ENCODE measurements at regions not wholly inside any gene's neighbourhood (a gene's known extent, or its start where the extent isn't known, plus 50 kb on each side); places are given as distances from the start of the nearest gene placed in this dataset.

DNA sequence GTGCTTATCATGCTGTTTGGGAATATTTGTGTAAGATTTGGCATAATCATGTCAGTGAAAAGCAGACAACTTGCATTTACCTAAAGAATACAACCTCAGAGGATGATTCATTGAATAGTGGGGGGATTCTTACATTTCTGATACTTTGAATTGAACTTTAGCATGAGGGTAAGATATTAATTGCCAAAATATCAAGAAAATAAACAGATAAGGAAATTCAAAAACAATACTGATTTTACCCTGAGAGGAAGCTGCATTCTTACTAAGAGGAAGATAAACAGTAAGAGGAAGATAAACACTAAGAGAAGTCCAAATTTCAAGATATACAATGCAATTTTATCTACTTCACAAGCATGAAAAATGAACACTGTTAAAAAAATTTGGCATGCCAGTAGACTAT lies 2564.3 kb upstream of the PCDH20 start:
- no peak overlapping the region for H3K4me3 ChIP-seq
- H3K4me2 ChIP-seq, result no peak overlapping the region
- H4K20me1 ChIP-seq, result no peaks in the 10 kb centered on the region
- H3K4me1 ChIP-seq, result no peaks in the 10 kb centered on the region
- TF ChIP-seq Cebpa-rat (IDR thresholded peaks at IDR 0.05), result no peak
- no peaks in the 10 kb centered on the region for H3K27me3 ChIP-seq
- H3K9ac ChIP-seq, result no peak overlapping the region
- H3K9me3 ChIP-seq, result no peaks in the 10 kb centered on the region
- no peak overlapping the region for H3K27ac ChIP-seq
- no peaks in the 10 kb centered on the region for H3K36me3 ChIP-seq

DNA sequence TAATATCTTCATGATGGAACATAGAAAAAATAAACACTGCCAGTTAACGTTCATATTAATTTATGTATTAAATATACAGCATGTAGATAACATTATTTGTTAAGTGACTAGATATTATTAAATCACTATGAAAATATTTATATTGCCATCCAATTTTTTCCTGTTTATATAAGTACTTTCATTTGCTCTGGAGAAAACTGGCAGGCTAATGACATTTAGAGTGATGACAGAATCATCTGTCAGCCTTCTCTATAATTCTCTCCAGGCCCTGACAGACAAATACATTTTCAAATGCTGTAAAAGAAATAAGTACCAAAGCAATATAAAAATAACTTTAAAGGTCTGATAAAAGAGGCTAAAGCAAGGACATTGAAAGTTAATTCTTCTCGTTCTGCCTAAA lies 2556.7 kb upstream of the PCDH20 start:
- Histone ChIP-seq H3K27me3 (no peaks in the 10 kb centered on the region), H4K20me1 (no peaks in the 10 kb centered on the region), H3K9ac (no peak overlapping the region), H3K4me3 (no peak overlapping the region), H3K4me1 (no peaks in the 10 kb centered on the region), H3K4me2 (no peak overlapping the region), H3K36me3 (no peaks in the 10 kb centered on the region), H3K9me3 (no peaks in the 10 kb centered on the region), H3K27ac (no peak overlapping the region)
- TF ChIP-seq Cebpa-rat (IDR thresholded peaks at IDR 0.05), result no peak

DNA sequence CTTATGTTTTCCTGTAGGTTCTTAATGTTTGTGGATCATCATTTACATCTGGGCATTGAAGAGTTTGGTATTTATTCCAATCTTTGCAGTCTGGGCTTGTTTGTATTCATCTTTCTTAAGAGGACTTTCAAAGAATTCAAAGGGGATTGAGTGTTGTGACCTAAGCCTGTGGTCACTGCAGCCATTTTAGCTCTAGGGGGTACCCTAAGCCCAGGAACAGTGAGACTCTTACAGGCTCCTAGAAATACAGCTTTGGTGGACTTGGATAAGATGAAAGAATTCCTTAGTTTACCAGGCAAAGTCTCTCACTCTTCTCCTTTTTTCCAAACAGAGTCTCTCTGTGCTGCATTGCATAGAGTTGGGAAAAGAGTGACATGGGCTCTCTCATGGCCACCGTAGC lies 2539.0 kb upstream of the PCDH20 start:
- Histone ChIP-seq H3K4me2 (no peak overlapping the region), H3K9ac (no peak overlapping the region), H3K4me3 (no peak overlapping the region), H3K27me3 (no peaks in the 10 kb centered on the region), H4K20me1 (no peaks in the 10 kb centered on the region), H3K4me1 (no peaks in the 10 kb centered on the region), H3K36me3 (no peaks in the 10 kb centered on the region), H3K9me3 (no peaks in the 10 kb centered on the region), H3K27ac (no peak overlapping the region)
- TF ChIP-seq Cebpa-rat (IDR thresholded peaks at IDR 0.05), result no peak

DNA sequence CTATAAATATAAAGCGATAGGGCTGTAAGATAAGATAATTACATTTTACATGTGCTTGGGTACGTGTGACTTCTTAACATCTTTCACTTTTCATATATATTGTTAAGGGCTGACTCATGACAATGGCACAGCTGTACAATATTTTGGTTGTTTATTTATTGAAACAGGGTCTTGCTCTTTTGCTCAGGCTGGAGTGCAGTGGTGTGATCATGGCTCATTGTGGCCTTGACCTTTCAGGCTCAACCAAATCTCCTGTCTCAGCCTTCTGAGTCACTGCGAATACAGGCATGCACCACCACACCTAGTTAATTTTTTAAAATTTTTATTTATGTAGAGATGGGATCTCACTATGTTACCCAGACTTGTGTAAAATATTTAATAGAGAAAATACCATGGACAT lies 2532.4 kb upstream of the PCDH20 start:
- no peaks in the 10 kb centered on the region for H3K9me3 ChIP-seq
- H3K4me2 ChIP-seq, result no peak overlapping the region
- no peaks in the 10 kb centered on the region for H3K4me1 ChIP-seq
- no peaks in the 10 kb centered on the region for H4K20me1 ChIP-seq
- no peak for TF ChIP-seq Cebpa-rat (IDR thresholded peaks at IDR 0.05)
- no peak overlapping the region for H3K4me3 ChIP-seq
- H3K36me3 ChIP-seq, result no peaks in the 10 kb centered on the region
- no peak overlapping the region for H3K27ac ChIP-seq
- no peak overlapping the region for H3K9ac ChIP-seq
- no peaks in the 10 kb centered on the region for H3K27me3 ChIP-seq

DNA sequence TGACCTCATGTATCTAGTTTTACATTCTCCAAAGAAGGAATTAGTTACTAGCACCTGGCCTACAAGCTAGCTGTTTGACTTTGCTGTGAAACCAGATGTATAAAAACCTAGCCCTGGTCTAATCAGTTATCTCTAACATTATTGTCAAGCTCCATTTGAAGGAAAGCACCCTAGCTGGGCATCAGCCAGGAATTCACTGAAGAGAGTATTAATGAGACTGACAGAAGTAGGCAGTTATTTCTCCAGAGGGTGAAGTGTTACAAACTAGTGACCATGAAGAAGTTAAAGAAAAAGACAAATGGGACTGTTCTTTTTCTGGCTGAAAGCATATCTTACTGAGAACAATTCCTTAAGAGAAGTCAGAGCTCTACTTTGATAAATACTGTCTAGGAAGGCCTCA lies 2529.3 kb upstream of the PCDH20 start:
- Histone ChIP-seq H3K27me3 (no peaks in the 10 kb centered on the region), H3K9me3 (no peaks in the 10 kb centered on the region), H3K27ac (no peak overlapping the region), H3K9ac (no peak overlapping the region), H4K20me1 (no peaks in the 10 kb centered on the region), H3K4me2 (no peak overlapping the region), H3K4me1 (peaks cover 6% of the 10 kb centered on the region; the same call in 1 of the 2 replicates), H3K4me3 (no peak overlapping the region), H3K36me3 (no peaks in the 10 kb centered on the region)
- TF ChIP-seq Cebpa-rat (IDR thresholded peaks at IDR 0.05), result no peak

DNA sequence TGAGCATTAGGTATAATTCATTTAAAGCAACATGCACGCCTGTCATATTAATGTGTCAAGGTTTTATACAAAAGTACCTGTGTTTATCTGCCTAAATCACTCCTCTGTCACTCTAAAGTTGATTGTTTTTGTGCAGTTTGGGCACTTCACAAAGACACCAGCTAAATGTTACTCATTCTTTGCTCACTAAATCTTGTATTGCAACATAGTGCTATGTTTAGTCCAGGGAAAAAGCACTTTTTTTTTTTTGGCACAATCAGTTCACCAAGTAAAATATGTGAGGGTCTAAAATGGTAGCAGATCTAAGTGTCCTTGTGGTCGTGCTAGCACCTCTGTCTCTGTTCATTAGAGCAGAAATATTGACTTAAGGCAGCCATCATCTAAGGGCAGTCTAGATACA lies 2526.7 kb upstream of the PCDH20 start:
- Histone ChIP-seq H3K9me3 (no peaks in the 10 kb centered on the region), H3K4me3 (no peak overlapping the region), H3K36me3 (no peaks in the 10 kb centered on the region), H3K27ac (no peak overlapping the region), H3K9ac (no peak overlapping the region), H3K27me3 (no peaks in the 10 kb centered on the region), H3K4me1 (peaks cover 6% of the 10 kb centered on the region; the same call in 1 of the 2 replicates), H4K20me1 (no peaks in the 10 kb centered on the region), H3K4me2 (peak overlapping the region; percentile 13; the same call in 1 of the 2 replicates)
- no peak for TF ChIP-seq Cebpa-rat (IDR thresholded peaks at IDR 0.05)

DNA sequence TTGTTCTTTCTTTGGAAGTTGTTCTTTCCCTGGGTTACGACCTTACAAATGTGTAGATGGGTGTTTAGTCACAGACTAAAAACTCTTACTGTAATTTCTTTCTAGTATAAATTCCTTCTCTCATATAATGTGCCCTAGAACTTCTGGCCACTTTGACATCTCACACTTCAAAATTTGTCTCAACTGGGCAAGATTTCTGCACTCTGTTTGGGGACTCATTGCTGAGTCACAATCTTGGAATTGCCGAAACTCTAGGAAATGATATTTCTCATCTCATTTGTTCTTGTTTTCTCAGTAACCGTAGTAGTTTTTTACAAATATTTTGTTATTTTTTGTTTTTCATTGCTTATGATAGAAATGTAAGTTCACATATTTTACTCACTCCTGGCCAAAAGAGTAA lies 2523.2 kb upstream of the PCDH20 start:
- Histone ChIP-seq H3K9ac (no peak overlapping the region), H3K9me3 (no peaks in the 10 kb centered on the region), H3K4me2 (no peak overlapping the region), H3K4me1 (peaks cover 6% of the 10 kb centered on the region; the same call in 1 of the 2 replicates), H4K20me1 (no peaks in the 10 kb centered on the region), H3K27me3 (no peaks in the 10 kb centered on the region), H3K4me3 (no peak overlapping the region), H3K27ac (no peak overlapping the region), H3K36me3 (no peaks in the 10 kb centered on the region)
- no peak for TF ChIP-seq Cebpa-rat (IDR thresholded peaks at IDR 0.05)

DNA sequence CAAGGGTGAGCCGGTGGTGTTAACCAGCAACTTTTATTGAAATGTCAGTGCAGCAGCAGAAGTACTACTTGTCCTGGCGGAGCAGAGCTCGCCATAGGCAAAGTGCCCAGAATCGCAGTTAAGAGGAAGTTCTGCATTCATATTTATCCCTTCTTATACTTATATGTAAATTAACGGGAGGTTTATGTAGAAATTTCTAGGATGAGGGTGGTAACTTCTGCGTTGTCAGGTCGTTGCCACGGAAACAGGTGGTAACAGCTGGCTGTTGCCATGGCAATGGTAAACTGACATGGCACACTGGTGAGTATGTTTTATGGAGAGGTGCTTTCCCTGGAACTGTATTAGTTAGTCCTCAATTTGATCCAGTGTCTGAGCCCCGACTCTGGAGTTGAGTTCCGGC lies 2494.9 kb upstream of the PCDH20 start:
- Histone ChIP-seq H3K27me3 (no peaks in the 10 kb centered on the region), H4K20me1 (no peaks in the 10 kb centered on the region), H3K9ac (no peak overlapping the region), H3K4me2 (no peak overlapping the region), H3K27ac (no peak overlapping the region), H3K9me3 (no peaks in the 10 kb centered on the region), H3K36me3 (no peaks in the 10 kb centered on the region), H3K4me3 (no peak overlapping the region), H3K4me1 (no peaks in the 10 kb centered on the region)
- TF ChIP-seq Cebpa-rat (IDR thresholded peaks at IDR 0.05), result no peak

DNA sequence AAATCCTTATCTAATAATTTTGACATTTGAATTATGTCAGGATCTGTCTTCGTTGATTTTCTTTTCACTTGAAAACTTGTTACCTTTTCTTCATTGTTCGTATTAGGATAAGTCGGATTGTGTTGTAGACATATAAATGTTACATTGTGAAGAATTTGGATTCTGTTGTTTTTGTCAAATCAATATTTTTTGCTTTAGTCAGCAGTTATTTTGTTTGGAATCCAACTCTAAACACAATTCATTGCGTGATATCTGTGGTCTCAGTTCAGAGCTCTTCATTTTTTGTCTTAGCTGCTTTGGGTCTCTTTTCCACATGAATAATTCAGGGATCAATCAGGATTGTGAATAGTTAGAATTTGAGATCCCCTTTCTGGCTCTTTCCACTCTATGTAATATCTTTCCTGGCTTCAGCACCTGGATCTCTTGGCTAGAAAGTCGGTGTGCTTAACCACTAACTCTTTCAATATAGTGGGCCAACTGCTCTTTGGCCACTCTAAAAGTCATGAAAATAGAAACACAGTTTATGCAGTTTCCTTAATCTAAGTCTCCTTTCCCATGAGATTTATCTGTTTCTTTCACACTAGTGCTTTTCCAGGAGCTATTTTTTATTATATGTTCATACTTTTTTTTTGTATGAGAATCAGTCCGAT lies 2494.2 kb upstream of the PCDH20 start:
- Histone ChIP-seq H3K27me3 (no peaks in the 10 kb centered on the region), H3K27ac (no peak overlapping the region)

DNA sequence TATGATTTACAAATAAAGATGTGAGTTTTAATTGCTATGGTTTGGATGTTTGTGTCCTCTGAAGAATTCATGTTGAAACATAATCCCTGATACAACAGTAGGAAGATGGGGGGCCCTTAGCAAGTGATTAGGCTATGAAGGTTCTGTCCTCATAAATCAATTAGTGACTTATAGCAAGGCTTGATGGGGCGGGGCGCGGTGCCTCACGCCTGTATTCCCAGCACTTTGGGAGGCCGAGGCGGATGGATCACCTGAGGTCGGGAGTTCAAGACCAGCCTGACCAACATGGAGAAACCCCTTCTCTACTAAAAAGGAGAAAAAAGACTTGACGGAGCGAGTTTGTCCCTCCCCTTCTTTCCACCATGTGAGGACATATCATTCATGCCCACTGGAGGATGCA lies 2486.5 kb upstream of the PCDH20 start:
- Histone ChIP-seq H3K27ac (no peak overlapping the region), H3K36me3 (no peaks in the 10 kb centered on the region), H3K9ac (no peak overlapping the region), H3K4me2 (no peak overlapping the region), H3K9me3 (no peaks in the 10 kb centered on the region), H4K20me1 (no peaks in the 10 kb centered on the region), H3K4me3 (no peak overlapping the region), H3K27me3 (no peaks in the 10 kb centered on the region), H3K4me1 (no peaks in the 10 kb centered on the region)
- no peak for TF ChIP-seq Cebpa-rat (IDR thresholded peaks at IDR 0.05)

More for the DNA sequence above, 2494.2 kb upstream of the PCDH20 start:
- H4K20me1 ChIP-seq, result no peaks in the 10 kb centered on the region
- H3K4me2 ChIP-seq, result no peak overlapping the region
- H3K36me3 ChIP-seq, result no peaks in the 10 kb centered on the region
- no peaks in the 10 kb centered on the region for H3K9me3 ChIP-seq
- no peaks in the 10 kb centered on the region for H3K4me1 ChIP-seq
- no peak overlapping the region for H3K9ac ChIP-seq
- TF ChIP-seq Cebpa-rat (IDR thresholded peaks at IDR 0.05), result no peak
- H3K4me3 ChIP-seq, result no peak overlapping the region

DNA sequence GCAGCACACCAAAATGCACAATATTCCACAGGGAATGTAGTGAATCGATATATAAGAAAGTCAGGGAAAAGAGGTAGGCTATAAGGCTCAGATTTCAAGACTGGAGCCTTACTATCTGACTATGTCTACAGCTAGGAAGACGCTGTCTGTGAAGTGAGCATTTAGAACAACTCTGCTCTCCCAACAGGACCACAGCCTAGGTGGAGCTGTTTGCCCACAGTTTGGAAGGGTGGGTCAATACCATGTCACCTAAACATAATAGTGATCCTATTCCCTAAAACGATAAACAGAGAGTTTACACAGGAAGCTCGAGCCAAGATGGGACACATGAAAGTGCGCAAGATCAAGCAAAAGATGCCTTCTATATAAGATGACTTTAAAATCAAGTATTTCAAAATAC lies 2486.0 kb upstream of the PCDH20 start:
- H3K27ac ChIP-seq, result no peak overlapping the region
- no peaks in the 10 kb centered on the region for H3K4me1 ChIP-seq
- H3K36me3 ChIP-seq, result no peaks in the 10 kb centered on the region
- no peak overlapping the region for H3K4me2 ChIP-seq
- H3K4me3 ChIP-seq, result no peak overlapping the region
- no peak for TF ChIP-seq Cebpa-rat (IDR thresholded peaks at IDR 0.05)
- no peak overlapping the region for H3K9ac ChIP-seq
- no peaks in the 10 kb centered on the region for H3K9me3 ChIP-seq
- H4K20me1 ChIP-seq, result no peaks in the 10 kb centered on the region
- H3K27me3 ChIP-seq, result no peaks in the 10 kb centered on the region

All from BLaER1 (cell line).